Astrocyte (in vitro differentiated cells and primary cell): ENCODE measurements at regions not wholly inside any gene's neighbourhood (a gene's known extent, or its start where the extent isn't known, plus 50 kb on each side); places are given as distances from the start of the nearest gene placed in this dataset.

Source experiments
- DNase-seq: peaks from one replicate; pipeline ENCODE4 v3.0.0-alpha.2; 2010; ENCODE audit warnings: low read depth
- FAIRE-seq: peaks from 2 replicates; lab custom pipeline; 2011; peaks lifted over from hg19 to GRCh38; lab: Jason Lieb, UNC
- H2AFZ ChIP-seq: 2 replicates; pipeline ENCODE4 v1.6.0; 2012; ENCODE audit warnings: low read depth, low read length, inconsistent platforms
- H3K27ac ChIP-seq: 2 replicates; pipeline ENCODE4 v1.5.1; 2011; ENCODE audit warnings: low read depth, low read length, inconsistent platforms
- H3K27me3 ChIP-seq: 2 replicates; pipeline ENCODE4 v1.6.0; 2011; ENCODE audit warnings: low read length, inconsistent platforms; ENCODE audit not compliant: insufficient read depth
- H3K36me3 ChIP-seq: 2 replicates; pipeline ENCODE4 v1.5.1; 2011; ENCODE audit warnings: low read length, inconsistent platforms; ENCODE audit not compliant: insufficient read depth
- H3K4me1 ChIP-seq: 2 replicates; pipeline ENCODE4 v1.5.1; 2011; ENCODE audit warnings: low read length, inconsistent platforms; ENCODE audit not compliant: insufficient read depth
- H3K4me2 ChIP-seq: 2 replicates; pipeline ENCODE4 v1.6.0; 2012; ENCODE audit warnings: low read length, inconsistent platforms
- H3K4me3 ChIP-seq: 2 replicates; pipeline ENCODE4 v1.5.1; 2011; ENCODE audit warnings: low read depth, mild to moderate bottlenecking, low read length, inconsistent platforms; ENCODE audit not compliant: insufficient read depth
- H3K79me2 ChIP-seq: 2 replicates; pipeline ENCODE4 v1.6.0; 2012; ENCODE audit warnings: mild to moderate bottlenecking, low read length, inconsistent platforms; ENCODE audit not compliant: insufficient read depth
- H3K9ac ChIP-seq: 2 replicates; pipeline ENCODE4 v1.6.0; 2012; ENCODE audit warnings: mild to moderate bottlenecking, low read length, inconsistent platforms
- H3K9me3 ChIP-seq: 2 replicates; pipeline ENCODE4 v1.5.1; 2012; ENCODE audit warnings: low read depth, mild to moderate bottlenecking, low read length, inconsistent platforms; ENCODE audit not compliant: insufficient read depth
- H4K20me1 ChIP-seq: 2 replicates; pipeline ENCODE4 v1.6.0; 2012; ENCODE audit warnings: low read length, inconsistent platforms; ENCODE audit not compliant: insufficient read depth
- H3K27ac Mint-ChIP-seq: one replicate; pipeline ENCODE4 v1.8.0; 2021; ENCODE audit warnings: mild to moderate bottlenecking, mixed read lengths; ENCODE audit not compliant: unreplicated experiment
- H3K27me3 Mint-ChIP-seq: one replicate; pipeline ENCODE4 v1.8.0; 2021; ENCODE audit warnings: low read depth, mixed read lengths; ENCODE audit not compliant: unreplicated experiment
- H3K36me3 Mint-ChIP-seq: one replicate; pipeline ENCODE4 v1.8.0; 2021; ENCODE audit warnings: low read depth, mixed read lengths; ENCODE audit not compliant: unreplicated experiment
- H3K4me1 Mint-ChIP-seq: one replicate; pipeline ENCODE4 v1.8.0; 2021; ENCODE audit warnings: low read depth, mixed read lengths; ENCODE audit not compliant: unreplicated experiment
- H3K4me3 Mint-ChIP-seq: one replicate; pipeline ENCODE4 v1.8.0; 2021; ENCODE audit warnings: mild to moderate bottlenecking, moderate library complexity, mixed read lengths; ENCODE audit not compliant: unreplicated experiment
- H3K9me3 Mint-ChIP-seq: one replicate; pipeline ENCODE4 v1.8.0; 2021; ENCODE audit warnings: mild to moderate bottlenecking, mixed read lengths; ENCODE audit not compliant: unreplicated experiment
- CTCF ChIP-seq: IDR thresholded peaks from 2 replicates; pipeline ENCODE4 v1.5.1; 2011; ENCODE audit warnings: low read depth, mild to moderate bottlenecking, inconsistent platforms, low read length, moderate library complexity; ENCODE audit not compliant: insufficient read depth
- EZH2 ChIP-seq: IDR thresholded peaks from 2 replicates; pipeline ENCODE4 v1.6.1; 2012; ENCODE audit warnings: mild to moderate bottlenecking, low read length, inconsistent platforms; ENCODE audit not compliant: insufficient read depth

- Mint-ChIP-seq H3K4me1 (no peaks in the 10 kb centered on the region), H3K27ac (no peak overlapping the region), H3K9me3 (peaks cover 2% of the 10 kb centered on the region), H3K36me3 (no peaks in the 10 kb centered on the region), H3K27me3 (peaks cover 20% of the 10 kb centered on the region), H3K4me3 (no peak overlapping the region)
- Histone ChIP-seq H3K36me3 (no peaks in the 10 kb centered on the region), H3K27me3 (no peaks in the 10 kb centered on the region), H3K9me3 (no peaks in the 10 kb centered on the region), H3K79me2 (no peaks in the 10 kb centered on the region), H3K4me1 (no peaks in the 10 kb centered on the region), H4K20me1 (no peaks in the 10 kb centered on the region), H2AFZ (no peak overlapping the region), H3K4me2 (no peak overlapping the region), H3K27ac (no peak overlapping the region), H3K9ac (no peak overlapping the region), H3K4me3 (no peak overlapping the region)
- no peak for FAIRE-seq
- no peak for DNase-seq
- no peak for TF ChIP-seq EZH2
- TF ChIP-seq CTCF, result no peak
These were observed 65.8 kb upstream of the CACUL1 start for GRCh38 chr10:118820326-118821116.

GRCh38 chr10:118823256-118823907, 68.6 kb upstream of the CACUL1 start:
- Histone ChIP-seq H3K4me2 (no peak overlapping the region), H3K27ac (no peak overlapping the region), H4K20me1 (no peaks in the 10 kb centered on the region), H3K79me2 (no peaks in the 10 kb centered on the region), H2AFZ (no peak overlapping the region), H3K27me3 (no peaks in the 10 kb centered on the region), H3K4me3 (no peak overlapping the region), H3K9me3 (no peaks in the 10 kb centered on the region), H3K36me3 (no peaks in the 10 kb centered on the region), H3K9ac (no peak overlapping the region), H3K4me1 (no peaks in the 10 kb centered on the region)
- H3K4me1 Mint-ChIP-seq, result no peaks in the 10 kb centered on the region
- no peaks in the 10 kb centered on the region for H3K36me3 Mint-ChIP-seq
- DNase-seq (no peak), FAIRE-seq (no peak)
- TF ChIP-seq EZH2, result no peak
- no peak for TF ChIP-seq CTCF
- peaks cover 18% of the 10 kb centered on the region for H3K27me3 Mint-ChIP-seq
- no peak overlapping the region for H3K27ac Mint-ChIP-seq
- H3K4me3 Mint-ChIP-seq, result no peak overlapping the region
- H3K9me3 Mint-ChIP-seq, result peaks cover 3% of the 10 kb centered on the region

- Histone ChIP-seq H4K20me1 (no peaks in the 10 kb centered on the region), H3K36me3 (no peaks in the 10 kb centered on the region), H3K9ac (no peak overlapping the region), H3K4me3 (no peak overlapping the region), H3K4me1 (no peaks in the 10 kb centered on the region), H3K27me3 (no peaks in the 10 kb centered on the region), H3K4me2 (no peak overlapping the region), H2AFZ (no peak overlapping the region), H3K27ac (no peak overlapping the region), H3K79me2 (no peaks in the 10 kb centered on the region), H3K9me3 (no peaks in the 10 kb centered on the region)
- H3K27me3 Mint-ChIP-seq, result peaks cover 30% of the 10 kb centered on the region
- DNase-seq (no peak), FAIRE-seq (no peak)
- H3K4me3 Mint-ChIP-seq, result no peak overlapping the region
- H3K9me3 Mint-ChIP-seq, result peaks cover 3% of the 10 kb centered on the region
- TF ChIP-seq CTCF (no peak), EZH2 (no peak)
- peaks cover under 1% of the 10 kb centered on the region for H3K4me1 Mint-ChIP-seq
- no peaks in the 10 kb centered on the region for H3K36me3 Mint-ChIP-seq
- no peak overlapping the region for H3K27ac Mint-ChIP-seq
These were observed 72.3 kb upstream of the CACUL1 start for GRCh38 chr10:118827053-118827452.
